Lung (tissue), 11 donors: ENCODE measurements at regions not wholly inside any gene's neighbourhood (a gene's known extent, or its start where the extent isn't known, plus 50 kb on each side); places are given as distances from the start of the nearest gene placed in this dataset.

Experiments used
- ATAC-seq: fragments of 200-7000 bp; cut with Tn5 transposase; one replicate; pipeline ENCODE4 v1.9.1; 2020; ENCODE audit warnings: moderate number of reproducible peaks; ENCODE audit not compliant: insufficient read depth, low FRiP score
- DNase-seq, 3 donors: peaks; one replicate each; pipeline ENCODE4 v3.0.0-alpha.2; 2013 to 2017
- H3K27ac ChIP-seq, 2 donors: one replicate each; pipeline ENCODE4 v1.5.1; 2013; ENCODE audit warnings: mild to moderate bottlenecking in 2 of 2, moderate library complexity in 2 of 2, control low read depth in 1 of 2, inconsistent platforms in 1 of 2, low read depth in 1 of 2, low read length in 1 of 2
- H3K27me3 ChIP-seq, 3 donors: one replicate each; pipeline ENCODE4 v1.5.1; 2013; ENCODE audit warnings: low read length in 2 of 3; ENCODE audit not compliant: control insufficient read depth in 3 of 3, insufficient read depth in 3 of 3
- H3K36me3 ChIP-seq, 4 donors: one replicate each; pipeline ENCODE4 v1.5.1; 2013; ENCODE audit warnings: low read length in 4 of 4, mild to moderate bottlenecking in 1 of 4, moderate library complexity in 1 of 4; ENCODE audit not compliant: control insufficient read depth in 4 of 4, insufficient read depth in 4 of 4
- H3K4me1 ChIP-seq, 5 donors: one replicate each; pipeline ENCODE4 v1.5.1; 2013; ENCODE audit warnings: low read length in 5 of 5, mild to moderate bottlenecking in 2 of 5, moderate library complexity in 1 of 5; ENCODE audit not compliant: control insufficient read depth in 5 of 5, insufficient read depth in 5 of 5
- H3K4me3 ChIP-seq: one replicate; pipeline ENCODE4 v1.5.1; 2013; ENCODE audit warnings: mild to moderate bottlenecking, control low read depth, moderate library complexity
- H3K9ac ChIP-seq, 2 donors: one replicate each; pipeline ENCODE4 v1.5.1; 2013; ENCODE audit warnings: low read length in 2 of 2, control low read depth in 1 of 2; ENCODE audit not compliant: insufficient read depth in 1 of 2
- H3K9me3 ChIP-seq, 4 donors: one replicate each; pipeline ENCODE4 v1.5.1; 2013; ENCODE audit warnings: low read length in 3 of 4, mild to moderate bottlenecking in 1 of 4, moderate library complexity in 1 of 4; ENCODE audit not compliant: control insufficient read depth in 4 of 4, insufficient read depth in 3 of 4
- CTCF ChIP-seq: IDR thresholded peaks from 2 replicates; pipeline ENCODE4 v1.5.1; 2012; ENCODE audit warnings: mild to moderate bottlenecking; ENCODE audit errors: control extremely low read depth, extremely low read depth
- WGBS, 2 donors: extraction: QIAGEN DNeasy Blood & Tissue Kit; methylation state at CpG; one replicate each; pipeline ENCODE4 v1.1.7; 2013; 5-methylcytosine and 5-hydroxymethylcytosine counted together
- donor health status: control.
- donor health status: control.
- donor health status: Bipolar disorder and iron deficiency.
- donor health status: healthy.
- donor health status: DM: yes; HTN: yes; CAD: no.

GRCh38 chr9:80649001-80649420 is 1040.3 kb downstream of the TLE1 start:
- peaks cover 0 to 10% (median 6%) of the 10 kb centered on the region in 5 donors for H3K4me1 ChIP-seq
- no peak overlapping the region for H3K27ac ChIP-seq
- TF ChIP-seq CTCF, result no peak
- no peaks in the 10 kb centered on the region for H3K27me3 ChIP-seq
- no peak overlapping the region for H3K4me3 ChIP-seq
- H3K9me3 ChIP-seq, result peaks cover 0 to 6% (median 0%) of the 10 kb centered on the region in 4 donors
- DNase-seq (peak; percentile 26 to 69 (median 60)), ATAC-seq (peak; percentile 11)
- H3K36me3 ChIP-seq, result no peaks in the 10 kb centered on the region
- no peak overlapping the region for H3K9ac ChIP-seq
- WGBS, 2 donors, result 56 to 72% methylated on average over 3 of the region's 3 CpGs

- Histone ChIP-seq H3K27ac (no peak overlapping the region), H3K4me1 (peaks cover 0 to 10% (median 6%) of the 10 kb centered on the region in 5 donors), H3K9me3 (peaks cover 0 to 6% (median 0%) of the 10 kb centered on the region in 4 donors), H3K27me3 (no peaks in the 10 kb centered on the region), H3K4me3 (no peak overlapping the region), H3K9ac (no peak overlapping the region), H3K36me3 (no peaks in the 10 kb centered on the region)
- no peak for DNase-seq
- TF ChIP-seq CTCF, result no peak
- WGBS, 2 donors, result 89 to 95% methylated on average over 1 of the region's 1 CpG
- ATAC-seq, result no peak
These were observed 1041.0 kb downstream of the TLE1 start for GRCh38 chr9:80648336-80648735.

- no peak for DNase-seq
- Histone ChIP-seq H3K4me3 (no peak overlapping the region), H3K4me1 (peaks cover 0 to 7% (median 4%) of the 10 kb centered on the region in 5 donors), H3K27ac (no peak overlapping the region), H3K9me3 (peaks cover 0 to 1% (median 0%) of the 10 kb centered on the region in 4 donors), H3K36me3 (no peaks in the 10 kb centered on the region), H3K27me3 (no peaks in the 10 kb centered on the region), H3K9ac (no peak overlapping the region)
- WGBS, 2 donors, result 90% methylated on average over 4 of the region's 4 CpGs
- TF ChIP-seq CTCF, result no peak
- ATAC-seq, result no peak
These were observed 1043.1 kb downstream of the TLE1 start for GRCh38 chr9:80646211-80646610.

- no peaks in the 10 kb centered on the region for H3K9me3 ChIP-seq
- DNase-seq, result no peak
- no peaks in the 10 kb centered on the region for H3K36me3 ChIP-seq
- WGBS, 2 donors, result 77 to 87% methylated on average over 3 of the region's 3 CpGs
- no peak overlapping the region for H3K27ac ChIP-seq
- H3K9ac ChIP-seq, result no peak overlapping the region
- peaks cover 0 to 5% (median 0%) of the 10 kb centered on the region in 5 donors for H3K4me1 ChIP-seq
- TF ChIP-seq CTCF, result no peak
- no peak overlapping the region for H3K4me3 ChIP-seq
- no peak for ATAC-seq
- H3K27me3 ChIP-seq, result no peaks in the 10 kb centered on the region
These were observed 1045.3 kb downstream of the TLE1 start for GRCh38 chr9:80644044-80644443.
